Stimulated activated CD8-positive, alpha-beta memory T cell treated with anti-CD3 and anti-CD28 coated beads, Interleukin-2, amount 100 ng/mL, for 1 hour (primary cell): ENCODE measurements at regions not wholly inside any gene's neighbourhood (a gene's known extent, or its start where the extent isn't known, plus 50 kb on each side); places are given as distances from the start of the nearest gene placed in this dataset.

ENCODE experiments used
- DNase-seq, 2 donors: peaks; one replicate each; pipeline ENCODE4 v3.0.0-alpha.2; 2020; ENCODE audit warnings: low read depth in 2 of 2

DNA sequence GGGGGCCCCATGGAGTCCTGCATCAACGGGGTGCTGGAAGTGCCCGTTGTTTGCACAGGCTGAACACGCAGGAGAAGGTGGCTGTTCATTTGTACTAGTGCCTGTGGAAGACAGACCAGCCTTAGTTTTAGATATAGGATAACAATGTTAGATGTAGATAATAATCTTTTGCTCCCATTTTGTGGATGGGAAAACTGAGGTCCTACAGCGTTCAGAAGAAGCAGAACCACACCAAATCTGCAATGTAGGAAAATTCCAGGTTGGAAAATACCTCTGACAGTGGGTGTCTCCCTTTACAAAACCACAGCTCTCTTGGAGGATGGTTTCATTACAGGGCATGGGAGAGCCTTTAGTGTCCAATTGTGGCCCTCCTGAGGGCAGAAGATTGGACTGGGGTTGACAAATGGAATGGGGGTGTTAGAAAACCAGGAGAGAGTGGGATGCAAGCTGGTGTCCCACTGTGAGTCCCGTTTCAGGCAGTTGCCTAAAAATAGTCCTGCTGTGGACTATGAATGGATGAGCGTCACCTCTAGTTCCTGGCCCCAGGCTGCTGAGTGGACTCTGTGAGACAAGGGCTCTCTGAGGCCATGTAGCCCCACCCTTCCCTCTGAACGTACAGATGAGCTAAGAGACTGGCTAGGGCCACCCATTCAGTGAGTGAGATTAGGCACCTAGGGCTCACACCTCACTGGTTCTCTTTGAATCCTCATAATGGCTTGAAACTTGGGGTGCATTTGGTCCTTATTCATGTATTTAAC lies 508.8 kb downstream of the MN1 start:
- DNase-seq: no peak

DNA sequence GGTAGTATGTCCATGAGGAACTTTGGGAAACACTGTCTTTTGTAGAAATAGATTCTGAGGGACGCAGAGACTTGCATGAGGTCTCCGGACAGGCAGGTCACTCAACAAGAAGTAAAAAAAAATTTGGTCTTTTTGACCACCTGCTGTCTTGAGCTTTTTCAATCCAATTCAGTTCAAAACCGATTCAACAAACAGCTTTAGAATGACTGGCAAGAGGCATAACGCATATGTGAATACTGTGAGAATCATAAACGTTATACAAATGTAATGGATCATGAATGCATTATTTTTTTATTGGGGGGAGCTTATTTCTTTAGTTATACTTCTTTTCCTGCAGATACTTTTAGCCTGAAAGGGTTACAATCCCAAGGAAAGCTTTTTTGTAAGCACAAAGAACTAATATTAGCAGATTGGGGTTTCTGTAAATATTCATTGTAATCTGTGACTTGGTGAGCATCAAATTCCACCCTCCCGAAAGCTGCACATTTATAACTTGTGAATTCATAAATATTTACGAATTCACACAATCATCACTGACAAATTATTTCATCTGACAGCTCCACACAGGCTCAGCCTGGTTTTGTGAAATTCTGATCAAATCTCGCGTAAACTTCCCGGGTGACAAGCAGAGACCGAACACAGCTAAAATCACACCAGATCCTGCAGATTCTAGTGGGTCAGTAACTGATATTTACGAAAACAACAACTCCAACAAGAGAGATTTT lies 507.7 kb downstream of the MN1 start:
- DNase-seq: no peak

DNA sequence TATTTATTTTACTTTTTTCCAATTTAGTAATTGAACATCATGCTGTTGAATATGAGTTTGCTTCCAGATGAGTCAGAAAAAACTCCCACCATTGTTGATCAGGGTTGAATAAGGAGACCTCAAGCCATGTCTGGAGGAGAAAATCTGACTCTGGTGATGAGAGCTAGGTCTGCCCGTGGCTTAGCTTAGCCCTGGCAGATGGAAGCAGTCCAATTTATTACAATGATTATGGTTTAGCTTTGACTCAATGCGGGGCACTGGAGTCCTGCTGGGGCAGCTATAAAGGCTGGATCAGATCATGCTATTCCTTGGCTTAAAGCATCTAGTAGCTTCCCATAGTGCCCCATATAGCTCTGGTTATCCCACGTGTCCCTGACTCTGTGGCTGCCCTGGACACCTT lies 506.5 kb downstream of the MN1 start:
- DNase-seq: no peak

DNA sequence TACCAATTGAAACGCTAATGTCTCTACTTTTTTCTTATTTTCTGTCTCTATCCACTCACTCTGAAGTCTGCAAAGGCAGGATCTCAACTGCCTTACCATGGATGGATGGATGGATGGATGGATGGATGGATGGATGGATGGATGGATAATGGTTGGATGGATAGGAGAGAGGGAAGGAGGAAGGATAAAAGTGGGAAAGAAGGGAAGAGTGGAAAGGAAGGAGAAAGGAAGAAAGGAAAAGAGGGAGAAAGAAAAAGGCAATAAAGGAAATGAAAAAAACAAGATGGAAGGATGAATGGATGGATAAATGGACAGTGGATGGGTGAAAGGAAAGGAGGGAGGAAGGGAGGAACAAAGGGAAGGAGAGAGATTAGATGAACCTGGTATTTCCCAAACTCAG lies 506.0 kb downstream of the MN1 start:
- no peak for DNase-seq

DNA sequence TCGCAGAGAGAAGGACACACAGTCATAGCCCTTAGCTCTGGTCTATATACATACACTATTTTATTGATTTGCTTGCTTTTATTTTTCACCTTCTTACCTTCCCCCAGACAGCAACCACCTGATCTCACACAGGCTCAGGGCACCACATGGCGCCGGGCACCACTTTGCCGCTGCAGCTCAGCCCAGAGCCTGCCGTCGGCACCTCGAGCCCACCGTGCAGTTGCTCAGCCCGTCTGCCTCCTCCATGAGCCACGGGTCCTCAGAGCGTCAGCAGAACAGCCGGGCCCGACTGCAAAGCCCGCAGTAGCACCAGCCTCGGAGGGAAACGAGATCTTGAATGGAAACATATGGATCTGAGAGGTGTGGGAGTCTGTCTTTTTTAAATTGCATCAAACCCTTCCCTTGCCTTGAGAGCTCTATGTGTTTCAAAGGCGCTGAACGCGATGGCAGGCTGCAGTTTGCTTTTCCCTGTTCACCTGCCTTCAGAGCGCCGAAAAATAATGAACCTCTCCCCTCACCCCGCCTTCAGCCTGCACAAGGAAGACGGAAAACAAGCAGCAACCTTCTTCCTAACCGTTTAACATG lies 505.4 kb downstream of the MN1 start:
- no peak for DNase-seq

DNA sequence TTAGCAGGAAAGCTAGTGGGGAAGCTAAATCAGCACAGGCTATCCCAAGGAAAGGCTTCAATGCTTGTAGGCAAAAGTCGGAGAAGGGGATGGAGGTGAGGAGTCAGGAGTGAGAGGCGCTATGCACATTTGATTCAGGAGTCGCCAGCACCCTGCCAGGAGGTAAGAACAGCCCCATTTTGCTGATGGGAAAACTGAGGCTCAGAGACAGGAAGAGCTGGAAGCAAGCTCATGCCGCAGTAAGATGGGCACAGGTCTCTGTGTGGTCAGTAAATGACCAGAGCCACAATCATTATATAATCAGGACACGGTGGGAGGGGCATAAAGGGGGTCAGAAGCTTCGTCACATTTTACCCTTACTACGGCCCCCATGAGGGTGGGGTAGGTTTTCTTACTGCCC lies 504.4 kb downstream of the MN1 start:
- no peak for DNase-seq

DNA sequence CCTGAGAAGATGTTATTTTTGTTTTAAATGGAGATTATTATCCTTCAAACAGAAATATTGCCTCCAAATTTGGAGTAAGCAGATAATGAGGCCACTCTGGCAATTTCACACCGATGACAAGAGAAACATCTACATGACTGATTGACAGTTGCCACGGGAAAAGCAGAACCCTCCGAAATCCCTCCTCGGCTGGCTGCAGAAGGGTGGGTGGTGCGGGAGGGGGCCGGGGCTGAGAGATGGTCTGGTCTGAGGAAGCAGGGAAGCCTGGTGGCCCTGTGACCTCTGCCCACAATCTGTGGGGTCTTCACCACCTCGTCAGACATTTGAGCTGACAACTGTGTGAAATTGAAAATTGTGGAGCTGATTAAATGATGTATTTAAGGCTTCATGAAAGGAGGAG lies 503.2 kb downstream of the MN1 start:
- DNase-seq: no peak

DNA sequence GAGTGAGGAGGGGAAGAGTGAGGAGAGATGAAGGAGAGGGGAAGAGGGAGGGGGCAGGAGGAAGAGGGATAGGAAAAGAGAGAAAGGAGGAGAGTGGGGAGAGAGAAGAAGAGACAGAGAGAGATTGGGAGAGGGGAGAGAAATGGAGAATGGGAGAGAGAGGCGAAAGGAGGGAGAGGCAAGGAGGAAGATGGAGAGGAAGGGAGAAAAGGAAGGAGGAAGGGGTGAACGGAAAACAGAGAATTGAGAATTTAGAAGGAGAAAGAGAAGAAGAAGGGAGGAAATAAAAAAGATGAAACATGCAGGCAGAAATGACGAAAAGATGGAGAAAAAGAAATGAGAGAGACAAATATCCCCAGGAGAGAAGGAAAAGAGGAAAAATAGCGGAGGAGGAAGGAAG lies 502.8 kb downstream of the MN1 start:
- DNase-seq: no peak

DNA sequence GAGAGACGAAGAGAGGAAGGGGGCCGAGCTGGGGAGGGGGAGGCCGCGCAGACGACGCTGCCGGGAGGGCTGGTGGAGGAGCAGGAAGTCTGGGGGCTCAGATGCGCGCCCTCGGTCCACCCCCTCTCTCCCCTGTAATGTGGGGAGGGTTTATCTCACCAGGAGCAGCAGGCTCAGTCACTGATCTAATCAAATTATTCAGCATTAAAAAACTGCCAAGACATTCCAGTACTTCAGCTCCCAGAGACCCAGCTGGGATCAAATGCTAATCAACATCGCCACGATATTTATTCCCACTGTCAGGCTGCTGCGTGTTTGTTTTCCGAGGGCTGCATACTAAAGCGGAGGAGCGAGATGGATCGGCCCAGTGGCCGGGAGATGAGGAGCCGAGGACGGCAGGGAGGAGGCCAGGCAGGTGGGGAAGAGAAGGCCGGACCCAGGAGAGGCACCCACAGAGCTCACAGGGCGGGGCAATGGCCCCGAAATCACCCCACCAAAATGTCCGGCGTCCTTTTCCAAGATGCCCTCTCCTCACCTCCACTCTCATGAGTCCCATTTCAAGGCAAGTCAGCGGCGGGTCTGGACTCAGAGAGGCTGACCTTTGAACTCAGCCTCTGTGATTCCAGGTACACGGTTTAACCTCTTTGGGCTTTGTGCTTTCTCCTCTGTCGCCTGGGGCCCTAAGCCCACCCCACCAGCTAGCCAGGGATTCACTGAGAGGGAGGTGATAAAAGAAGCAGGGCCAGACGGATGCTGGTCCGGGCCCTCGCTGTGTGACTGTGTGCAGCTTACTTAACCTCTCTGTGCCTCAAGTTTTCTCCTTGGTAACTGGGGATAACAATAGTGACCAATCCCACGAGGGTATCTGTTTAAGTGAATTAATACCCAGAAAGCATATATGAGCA lies 502.1 kb downstream of the MN1 start:
- DNase-seq: no peak

DNA sequence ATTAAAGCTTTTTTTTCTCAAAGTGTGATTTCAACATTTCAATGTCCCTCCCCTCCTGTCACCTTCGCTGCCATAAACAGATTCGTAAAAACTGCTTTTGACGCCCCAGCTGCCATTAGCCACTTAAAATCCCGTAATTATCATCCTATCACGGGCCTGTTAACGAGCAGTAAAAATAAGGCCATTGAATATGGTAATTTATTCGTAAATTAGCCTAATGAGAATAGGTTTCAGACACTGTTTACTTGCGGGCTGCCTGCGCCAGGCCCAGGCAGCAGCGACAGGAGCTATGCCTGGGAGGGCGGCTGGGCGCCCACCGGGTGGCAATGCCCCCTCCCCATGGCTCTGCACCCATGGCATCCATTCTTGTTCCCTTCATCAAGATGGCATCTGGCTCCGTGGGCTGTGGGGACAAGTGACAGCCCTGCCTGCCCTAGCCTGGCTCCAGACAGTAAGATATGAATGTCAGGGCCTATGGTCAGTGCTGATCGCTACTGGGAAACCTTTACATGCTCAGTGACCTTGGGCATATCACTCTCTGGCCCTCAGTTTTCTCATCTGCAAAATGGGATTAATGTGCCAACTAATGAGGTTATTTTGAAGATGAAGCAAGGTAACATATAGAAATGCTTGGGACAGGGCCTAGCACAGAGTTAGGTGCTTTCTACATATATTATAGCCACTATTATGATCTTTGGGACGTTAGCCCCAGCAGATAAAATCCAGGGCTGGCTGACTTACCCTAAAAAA lies 500.8 kb downstream of the MN1 start:
- DNase-seq: no peak

DNA sequence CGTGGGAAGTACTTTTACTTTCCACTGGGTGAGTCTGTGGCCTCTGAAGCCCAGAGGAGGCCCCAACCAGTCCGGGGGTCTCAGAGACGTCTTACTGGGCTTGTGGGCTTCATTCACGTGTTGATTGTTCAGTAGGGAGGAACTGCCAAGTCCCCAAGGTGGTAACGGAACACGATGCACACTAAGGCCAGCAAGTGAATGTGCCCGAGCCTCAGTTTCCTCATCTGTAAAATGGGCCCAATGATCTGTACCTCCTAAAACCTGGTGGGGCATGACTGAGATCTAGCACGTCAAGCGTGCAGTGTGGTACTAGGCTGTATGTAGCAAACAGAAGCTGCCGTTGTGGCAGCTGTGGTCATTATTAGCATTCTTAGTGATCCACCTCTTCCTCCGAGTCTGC lies 499.1 kb downstream of the MN1 start:
- DNase-seq: no peak

DNA sequence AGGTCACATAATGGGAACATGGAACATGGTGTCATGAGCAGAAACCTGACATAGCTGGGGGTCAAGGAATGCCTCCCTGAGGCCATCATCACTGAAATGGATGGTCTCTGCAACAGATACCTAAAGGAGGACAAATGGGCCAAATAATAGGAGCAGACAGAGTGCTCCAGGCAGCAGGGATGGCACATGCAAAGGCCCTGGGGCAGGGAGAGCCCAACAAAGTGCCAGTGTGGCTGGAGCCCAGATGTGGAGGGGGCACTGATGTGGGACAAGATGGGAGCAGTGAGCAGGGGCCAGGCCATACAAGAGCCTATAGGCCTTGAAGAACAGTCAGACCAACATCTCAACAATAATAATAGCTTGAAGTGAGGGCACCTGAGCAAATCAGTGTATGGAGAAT lies 497.8 kb downstream of the MN1 start:
- DNase-seq: no peak

DNA sequence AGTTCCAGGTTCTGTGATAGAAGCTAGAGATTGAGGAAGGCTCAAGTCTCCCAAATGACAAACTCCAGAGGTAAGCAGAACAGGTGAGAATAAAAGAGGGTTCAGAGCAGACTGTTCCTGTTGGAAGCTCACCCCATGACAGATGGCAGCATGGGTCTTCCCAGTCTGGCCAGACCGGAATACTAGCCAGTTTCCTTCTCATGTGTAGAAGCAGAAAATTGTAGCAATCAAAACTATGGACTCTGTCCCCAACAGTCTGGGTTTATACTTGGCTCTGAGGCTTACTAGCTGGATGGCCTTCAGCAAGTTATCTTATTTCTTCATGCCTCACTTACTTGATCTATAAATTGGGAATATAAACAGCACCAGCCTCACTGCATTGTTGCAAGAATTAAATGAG lies 494.8 kb downstream of the MN1 start:
- DNase-seq: no peak

DNA sequence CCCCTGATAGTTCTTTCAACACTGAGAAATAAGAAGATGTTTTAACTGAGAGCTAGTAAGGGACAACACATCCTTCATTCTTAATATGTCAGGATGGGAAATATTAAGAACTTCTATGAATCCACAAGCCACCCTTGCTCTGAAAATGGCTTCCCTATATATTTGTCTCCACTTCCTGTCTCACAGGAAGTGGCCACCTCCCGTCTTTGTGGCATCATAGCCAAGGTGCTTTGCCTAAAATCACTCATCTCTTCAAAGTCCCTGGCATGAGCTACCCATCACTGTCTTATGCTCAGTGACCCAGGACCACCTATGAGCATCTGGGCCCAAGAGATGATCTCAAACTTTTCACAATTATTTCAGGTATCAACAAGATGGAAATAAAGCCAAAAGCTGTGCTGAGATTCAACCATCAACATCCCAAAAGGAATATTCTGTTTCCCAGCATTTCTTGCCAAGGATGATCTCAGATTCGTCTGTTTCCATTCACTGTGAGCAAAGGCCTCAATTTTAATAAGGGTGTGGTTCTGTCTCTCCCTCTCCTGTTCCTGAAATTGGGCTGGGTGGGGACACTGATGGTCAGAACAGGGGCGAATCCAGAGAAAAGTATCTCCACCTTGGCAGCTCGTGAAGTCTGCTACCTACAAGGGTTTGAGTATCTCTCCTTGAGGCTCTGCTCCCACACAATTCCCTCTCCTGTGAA lies 493.9 kb downstream of the MN1 start:
- no peak for DNase-seq

DNA sequence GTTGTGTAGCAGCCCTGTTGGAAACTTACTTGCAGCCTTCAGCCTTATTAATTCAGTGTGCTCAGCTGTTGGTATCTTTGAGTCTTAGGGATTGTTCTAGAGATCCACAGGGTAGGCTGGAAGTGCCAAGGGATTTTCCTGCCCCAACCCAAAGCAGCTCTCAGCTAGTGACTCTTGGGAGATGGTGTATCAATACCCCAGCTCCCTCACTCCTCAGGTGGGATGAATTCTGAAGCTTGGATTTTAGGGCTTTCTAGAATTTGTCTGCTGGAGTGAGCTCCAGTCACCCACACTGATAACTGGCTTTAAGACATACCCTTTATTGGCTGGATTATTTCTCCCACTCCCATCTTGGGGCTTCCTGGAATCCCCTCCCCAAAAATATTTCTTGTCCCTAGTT lies 493.0 kb downstream of the MN1 start:
- DNase-seq: no peak

DNA sequence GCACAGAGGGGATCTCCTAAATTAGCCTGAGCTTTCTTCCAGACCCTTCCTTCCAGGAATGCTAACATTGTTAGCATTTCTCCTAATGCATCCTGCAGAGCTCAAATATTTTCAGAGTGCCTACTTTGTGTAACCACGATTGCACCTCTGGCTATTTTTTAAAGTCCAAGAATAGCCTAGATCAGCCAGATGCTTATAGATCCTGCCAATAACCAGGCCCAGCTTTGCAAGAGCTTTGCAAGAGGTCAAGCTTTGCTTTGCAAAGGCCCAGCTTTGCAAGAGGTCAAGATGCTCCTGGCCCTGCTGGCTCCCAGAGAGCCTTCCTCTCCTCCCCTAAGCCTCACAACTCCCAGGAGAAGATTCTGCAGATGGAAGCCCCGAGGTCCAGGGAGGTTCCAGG lies 491.9 kb downstream of the MN1 start:
- DNase-seq: no peak

DNA sequence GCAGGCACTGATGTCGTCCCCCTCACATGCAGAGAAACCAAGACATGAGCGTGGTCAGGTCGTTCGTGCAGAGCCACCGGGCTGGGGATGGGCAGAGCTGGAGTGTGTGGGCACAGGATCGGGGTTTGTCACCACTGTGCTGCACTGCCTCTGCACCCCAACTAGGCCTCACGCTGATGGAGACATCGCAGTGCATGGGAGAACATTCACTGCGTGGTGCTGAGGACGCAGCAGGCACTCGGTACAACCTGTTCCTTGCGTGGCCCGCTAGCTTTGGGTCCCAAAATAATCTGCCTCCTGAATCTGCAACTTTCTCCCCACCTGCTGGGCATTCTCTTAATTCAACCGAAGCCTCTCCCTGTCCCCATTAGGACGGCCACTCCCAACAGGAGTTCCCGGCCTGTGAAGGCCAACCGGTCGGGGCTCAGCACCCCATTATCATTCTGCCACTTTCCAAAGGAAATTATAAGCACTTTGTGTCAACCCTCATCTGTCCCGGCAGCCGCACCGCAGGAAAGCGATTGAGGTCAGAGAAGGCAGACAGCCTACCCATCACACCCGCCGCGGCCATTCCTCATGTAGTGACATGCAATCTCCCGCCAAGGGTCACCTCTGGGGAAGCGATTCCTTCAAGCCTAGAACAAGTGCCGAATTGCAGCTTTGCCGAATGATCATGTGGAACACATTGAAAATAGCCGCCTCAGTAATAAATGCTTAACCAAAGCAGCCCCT lies 490.4 kb downstream of the MN1 start:
- DNase-seq: no peak

DNA sequence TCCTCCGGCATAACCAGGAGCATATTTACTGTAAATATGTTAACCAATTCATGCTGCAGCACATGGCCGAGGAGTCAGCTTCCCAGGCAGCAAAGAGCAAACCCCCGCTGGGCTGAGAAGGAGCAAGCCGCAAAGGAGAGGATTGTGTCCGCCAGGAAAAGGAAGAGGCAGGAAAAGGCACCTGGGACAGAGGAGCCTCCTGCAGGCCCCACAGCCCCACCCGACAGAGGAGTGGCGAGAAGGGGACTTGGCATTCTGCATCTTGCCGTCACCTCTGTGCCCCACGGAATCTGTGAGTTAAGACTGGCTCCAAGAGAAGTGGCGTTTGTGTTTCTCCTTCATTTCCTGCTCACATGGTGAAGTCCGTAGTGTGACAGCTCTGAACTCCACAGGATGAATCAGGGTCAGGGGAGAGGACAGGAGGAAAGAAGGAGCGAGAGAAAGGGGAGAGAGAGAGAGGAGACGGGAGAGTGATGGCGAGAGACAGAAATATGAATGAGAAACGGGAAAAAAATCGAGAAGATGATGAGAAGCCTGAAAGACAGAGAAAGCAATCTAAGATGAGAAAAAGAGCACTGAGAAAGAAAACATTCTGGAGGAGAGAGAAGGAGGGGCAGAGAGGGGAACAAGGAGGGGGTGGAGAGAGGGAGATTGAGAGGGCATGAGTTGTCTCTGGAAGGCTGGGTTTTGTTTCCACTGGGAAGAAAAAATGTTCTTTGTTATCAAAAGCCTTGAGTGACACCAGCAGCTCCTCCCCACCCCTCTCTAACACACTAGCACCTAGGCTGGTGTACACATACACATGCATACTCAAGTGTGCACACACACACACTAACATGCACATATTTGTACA lies 489.6 kb downstream of the MN1 start:
- DNase-seq: no peak

DNA sequence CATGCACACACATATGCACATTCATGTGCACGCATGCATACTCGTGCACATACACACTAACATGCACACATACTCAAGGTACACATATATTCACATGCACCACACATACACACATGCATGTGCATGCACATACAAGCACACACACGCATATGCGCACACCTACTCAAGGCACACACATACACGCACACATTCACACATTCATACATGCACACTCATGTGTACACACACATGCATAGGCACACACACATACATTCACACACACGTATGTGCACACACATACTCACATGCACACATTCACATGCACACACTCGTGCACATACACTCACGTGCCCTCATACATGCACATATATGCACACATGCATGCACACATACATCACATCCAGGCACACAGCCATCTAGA lies 489.0 kb downstream of the MN1 start:
- no peak for DNase-seq
